Right hindlimb (tissue), 1 donor: ENCODE measurements at regions not wholly inside any gene's neighbourhood (a gene's known extent, or its start where the extent isn't known, plus 50 kb on each side); places are given as distances from the start of the nearest gene placed in this dataset.
"Not testable (repeated sequence)": the region's sequence is repeated elsewhere in the genome, so short reads cannot be mapped to it uniquely, and the experiment has no call there.

Source experiments
- DNase-seq: peaks from one replicate; pipeline ENCODE4 v3.0.0-alpha.2; 2018

DNA sequence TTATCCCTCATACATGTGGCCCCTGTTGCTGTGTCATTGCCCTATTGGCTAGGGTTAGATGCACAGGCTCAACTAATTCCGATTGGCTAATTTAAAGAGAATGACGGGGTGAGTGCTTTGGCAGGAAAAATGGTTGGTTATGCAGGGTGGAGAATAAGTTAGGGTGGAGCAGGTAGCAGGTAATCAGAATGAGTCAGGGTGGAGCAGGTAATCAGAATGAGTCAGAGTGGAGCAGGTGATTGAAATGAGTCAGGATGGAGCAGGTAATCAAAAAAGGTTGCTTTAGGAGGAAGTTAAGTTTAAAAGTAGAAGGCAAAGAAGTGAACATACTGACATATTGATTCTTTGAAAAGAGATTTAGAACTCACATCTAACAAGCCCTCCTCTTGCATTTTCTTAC, 513.5 kb downstream of the EDEM1 start:
- not testable (repeated sequence) for DNase-seq

DNA sequence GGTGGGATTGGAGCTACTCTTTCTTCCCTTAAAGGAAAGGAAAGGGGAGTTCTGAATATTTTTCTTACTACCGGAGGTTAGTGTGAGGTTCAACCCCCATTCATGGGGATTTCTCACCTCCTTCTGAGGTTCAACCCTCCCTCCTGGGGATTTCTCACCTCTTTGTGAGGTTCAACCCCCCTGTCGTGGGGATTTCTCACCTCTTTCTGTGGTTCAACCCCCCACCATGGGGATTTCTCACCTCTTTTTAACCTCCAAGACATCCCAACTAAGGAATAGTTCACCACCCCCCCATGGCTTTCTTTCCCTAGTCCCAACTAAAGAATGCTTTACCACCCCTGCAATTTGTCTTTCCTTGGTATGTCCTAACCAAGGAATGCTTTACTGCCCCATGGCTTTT, 520.3 kb downstream of the EDEM1 start:
- DNase-seq: no peak

- DNase-seq: no peak
Observed at GRCh38 chr3:5709714-5710113, 522.2 kb downstream of the EDEM1 start.

DNA sequence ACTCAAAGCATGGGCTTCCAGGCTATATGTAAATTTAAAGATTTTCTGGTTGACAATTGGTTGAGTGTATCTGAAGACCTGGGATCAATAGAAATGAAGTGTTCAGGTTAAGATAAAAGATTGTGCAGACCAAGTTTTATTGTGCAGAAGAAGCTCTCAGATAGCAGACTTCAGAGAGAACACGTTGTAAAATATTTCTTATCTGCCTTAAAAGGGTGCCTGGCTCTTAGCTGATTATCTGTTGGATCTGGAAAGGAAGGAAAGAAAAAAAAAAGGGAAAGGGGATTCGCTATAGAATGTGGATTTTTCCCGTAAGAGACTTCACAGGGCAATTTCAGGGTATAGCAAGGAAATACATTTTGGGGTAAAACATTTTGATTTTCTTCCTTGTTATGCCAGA, 523.2 kb downstream of the EDEM1 start:
- no peak for DNase-seq

DNA sequence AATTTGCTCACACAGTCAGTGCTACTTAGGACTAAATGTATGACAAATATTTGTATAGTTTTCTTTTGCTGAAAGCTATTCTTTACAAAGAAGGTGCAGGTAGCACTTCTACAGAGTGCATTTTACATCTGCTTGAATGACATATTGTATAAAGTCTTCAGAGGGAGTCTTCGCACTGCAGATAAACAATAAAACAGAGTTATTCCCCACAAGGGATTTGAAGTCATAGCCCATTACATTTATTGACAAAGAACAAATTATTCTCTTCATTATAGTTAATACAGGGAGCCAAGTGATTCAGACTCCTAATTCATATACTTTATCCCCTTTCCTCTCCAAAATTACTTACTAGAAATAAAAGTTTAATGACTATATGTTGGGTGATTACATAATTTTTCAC, 529.7 kb downstream of the EDEM1 start:
- DNase-seq: no peak

- DNase-seq: not testable (repeated sequence)
Observed at GRCh38 chr3:5719668-5720067, 532.2 kb downstream of the EDEM1 start.

- DNase-seq: no peak
Observed at GRCh38 chr3:5725801-5726200, 538.3 kb downstream of the EDEM1 start.

DNA sequence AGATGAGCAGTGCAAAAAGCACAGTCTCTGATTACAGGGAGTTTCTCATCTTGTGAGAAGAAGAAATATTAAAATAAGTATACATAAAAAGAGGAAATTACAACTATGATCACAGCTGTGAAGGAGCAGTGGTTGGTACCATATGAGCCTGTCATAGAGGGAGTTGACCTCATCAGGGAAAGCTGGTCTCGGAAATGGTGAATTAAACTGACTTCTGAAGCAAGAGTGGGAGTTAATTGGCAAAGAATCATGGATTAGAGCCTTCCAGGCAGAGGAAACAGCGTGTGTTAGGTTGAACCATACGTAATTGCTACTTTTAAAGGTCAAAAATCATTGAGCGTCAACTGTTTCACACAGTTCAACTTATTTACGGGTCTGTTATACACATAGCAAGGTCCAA, 539.1 kb downstream of the EDEM1 start:
- no peak for DNase-seq

DNA sequence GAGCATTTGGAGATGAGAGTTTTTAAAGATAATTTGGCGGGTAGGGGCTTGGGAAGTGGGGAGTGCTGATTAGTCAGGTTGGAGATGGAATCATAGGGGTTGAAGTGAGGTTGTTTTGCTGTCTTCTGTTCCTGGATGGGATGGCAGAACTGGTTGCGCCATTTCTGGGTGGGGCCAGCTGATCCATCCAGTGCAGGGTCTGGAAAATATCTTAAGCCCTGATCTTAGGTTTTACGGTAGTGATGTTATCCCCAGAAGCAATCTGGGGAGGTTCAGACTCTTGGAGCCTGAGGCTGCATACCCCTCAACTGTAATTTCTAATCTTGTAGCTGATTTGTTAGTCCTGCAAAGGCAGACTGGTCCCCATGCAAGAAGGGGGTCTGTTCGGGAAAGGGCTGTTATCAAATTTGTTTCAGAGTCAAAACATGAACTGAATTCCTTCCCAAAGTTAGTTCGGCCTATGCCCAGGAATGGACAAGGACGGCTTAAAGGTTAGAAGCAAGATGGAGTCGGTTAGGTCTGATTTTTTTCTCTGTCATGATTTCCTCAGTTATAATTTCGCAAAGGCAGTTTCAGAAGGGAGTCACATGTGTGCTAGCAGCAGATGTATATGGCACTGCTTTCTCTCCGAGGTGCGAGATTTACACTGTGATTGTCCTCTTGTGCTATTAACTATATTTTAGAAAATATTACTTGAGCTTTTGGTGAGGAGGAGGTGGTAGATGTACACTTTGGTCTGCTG, 540.4 kb downstream of the EDEM1 start:
- no peak for DNase-seq

DNA sequence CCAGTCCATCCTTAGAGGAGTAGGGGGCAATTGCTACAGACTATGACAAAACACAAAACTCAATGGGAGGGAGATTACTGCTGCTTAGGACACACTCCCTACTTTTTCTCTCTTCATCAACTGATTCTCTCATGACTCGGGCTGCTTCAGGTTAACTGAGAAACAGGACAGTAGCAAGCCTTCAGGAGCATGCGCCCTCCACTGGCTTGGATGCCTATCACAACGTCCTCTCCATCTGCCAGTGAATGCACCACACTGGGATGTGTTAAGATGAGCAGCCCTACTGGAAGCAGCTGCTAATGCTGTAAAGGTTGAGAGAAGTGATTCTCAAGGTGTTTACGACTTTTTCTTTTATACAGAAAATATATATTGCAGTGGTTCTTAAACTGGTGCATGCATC, 542.3 kb downstream of the EDEM1 start:
- DNase-seq: no peak

- no peak for DNase-seq
Observed at GRCh38 chr3:5731100-5731499, 543.6 kb downstream of the EDEM1 start.

DNA sequence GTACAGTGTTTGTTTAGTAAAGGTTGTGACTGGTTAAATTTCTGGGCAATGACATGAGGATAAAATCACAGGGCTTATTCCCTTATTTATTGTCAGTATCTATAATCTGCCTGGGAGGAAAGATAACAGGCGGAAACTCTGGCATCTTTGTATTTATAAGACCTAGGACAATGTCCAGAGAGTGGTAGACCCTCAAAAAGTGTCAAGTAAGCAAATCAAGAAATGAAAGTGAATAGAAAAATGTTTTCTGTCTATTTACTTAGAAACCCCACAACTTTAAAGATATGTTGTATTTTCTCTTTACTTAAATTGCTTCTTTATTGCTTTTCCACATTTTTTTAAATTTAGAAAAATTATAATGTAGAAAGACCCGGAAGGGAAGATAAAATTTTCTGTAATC, 544.6 kb downstream of the EDEM1 start:
- no peak for DNase-seq

GRCh38 chr3:5733995-5734394, 546.5 kb downstream of the EDEM1 start:
- no peak for DNase-seq

DNA sequence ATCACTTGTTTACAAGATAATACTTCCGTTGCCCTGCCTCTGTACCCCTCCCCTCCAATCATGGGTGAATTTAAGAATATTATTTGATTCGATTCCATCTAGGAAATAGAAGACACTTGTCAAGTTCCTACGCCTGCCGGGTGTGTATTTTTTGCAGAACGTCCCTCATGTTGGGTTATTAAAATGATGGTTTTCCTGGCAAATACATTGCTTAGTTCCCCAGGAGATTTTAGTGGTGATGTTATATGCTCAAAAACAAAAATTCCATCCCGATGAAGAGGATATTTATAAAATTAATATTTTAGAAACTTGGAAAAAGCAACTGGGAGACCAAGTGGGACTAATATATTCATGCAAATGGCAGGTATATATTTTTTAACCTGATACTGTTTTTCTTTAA, 548.4 kb downstream of the EDEM1 start:
- DNase-seq: no peak

DNA sequence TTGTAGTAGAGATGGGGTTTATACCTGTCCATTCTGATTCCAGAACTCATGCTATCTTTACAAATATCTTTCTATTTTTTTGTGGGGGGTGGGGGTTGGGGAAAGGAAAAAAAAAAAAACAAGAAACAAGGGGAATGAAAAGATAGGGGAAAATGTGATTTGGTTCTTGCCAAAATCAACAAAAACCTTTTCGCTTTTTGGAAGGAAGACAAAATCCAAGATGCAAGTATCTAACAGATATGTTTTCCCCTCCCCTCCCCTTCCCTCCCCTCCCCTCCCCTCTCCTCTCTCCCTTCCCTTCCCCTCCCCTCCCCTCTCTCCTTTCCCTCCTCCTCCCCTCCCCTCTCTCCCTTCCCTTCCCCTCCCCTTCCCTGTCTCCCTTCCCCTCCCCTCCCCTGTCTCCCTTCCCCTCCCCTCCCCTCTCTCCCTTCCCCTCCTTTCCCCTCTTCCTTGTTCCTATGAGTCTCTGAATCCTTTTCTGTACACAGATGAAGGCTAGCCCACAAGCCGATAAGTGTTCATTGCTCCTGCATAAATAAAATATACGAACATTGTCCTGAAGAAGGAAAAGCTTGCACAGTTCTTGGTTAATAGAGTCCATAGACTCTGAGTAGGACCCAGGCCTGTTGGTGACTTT, 551.9 kb downstream of the EDEM1 start:
- no peak for DNase-seq

- no peak for DNase-seq
Observed at GRCh38 chr3:5739949-5740348, 552.4 kb downstream of the EDEM1 start.

- DNase-seq: no peak
Observed at GRCh38 chr3:5741017-5741416, 553.5 kb downstream of the EDEM1 start.

- DNase-seq: no peak
Observed at GRCh38 chr3:5750091-5750490, 562.6 kb downstream of the EDEM1 start.

- no peak for DNase-seq
Observed at GRCh38 chr3:5750874-5751640, 563.5 kb downstream of the EDEM1 start.

- no peak for DNase-seq
Observed at GRCh38 chr3:5754602-5755001, 567.1 kb downstream of the EDEM1 start.

GRCh38 chr3:5756443-5756842, 568.9 kb downstream of the EDEM1 start:
- no peak for DNase-seq

DNA sequence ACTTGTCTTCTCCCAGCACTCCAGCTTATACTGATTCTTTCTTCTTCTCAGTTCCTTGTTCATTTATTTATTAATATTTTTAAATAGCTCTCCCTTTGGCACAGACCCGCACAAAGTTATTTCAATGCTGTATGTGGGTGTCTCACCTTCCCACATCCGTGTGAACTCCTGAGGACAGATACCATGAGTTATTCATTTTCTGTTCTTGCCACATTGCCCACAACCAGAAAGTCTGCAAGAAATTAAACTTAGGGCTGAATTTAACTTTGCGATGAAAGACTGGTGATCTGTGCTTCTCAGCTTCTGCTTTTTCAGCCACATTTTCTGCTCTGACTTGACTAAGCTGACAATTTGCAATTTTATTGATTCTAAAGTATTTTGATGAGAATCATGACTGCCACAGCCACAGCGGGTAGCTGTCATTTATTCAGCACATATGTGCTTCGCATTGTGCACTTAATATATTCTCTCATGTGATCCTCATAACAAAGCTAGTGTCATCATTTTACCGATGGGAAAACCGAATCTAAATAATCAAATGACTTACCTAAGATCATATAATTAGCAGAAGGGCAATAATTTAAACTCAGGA, 569.8 kb downstream of the EDEM1 start:
- no peak for DNase-seq

- no peak for DNase-seq
Observed at GRCh38 chr3:5758699-5759098, 571.2 kb downstream of the EDEM1 start.

GRCh38 chr3:5762506-5762905, 575.0 kb downstream of the EDEM1 start:
- no peak for DNase-seq
